KMS-11 (cell line): ENCODE measurements at regions not wholly inside any gene's neighbourhood (a gene's known extent, or its start where the extent isn't known, plus 50 kb on each side); places are given as distances from the start of the nearest gene placed in this dataset.

Experiments
- H2AFZ ChIP-seq: fragments of 200-600 bp; sonication (generic); 2 replicates; pipeline ENCODE4 v1.6.1; 2016; ENCODE audit warnings: antibody characterized with exemption, mixed run types, low read depth
- H3K27ac ChIP-seq: fragments of 200-600 bp; sonication (generic); 2 replicates; pipeline ENCODE4 v1.6.1; 2016; ENCODE audit warnings: mild to moderate bottlenecking, mixed run types
- H3K27me3 ChIP-seq: fragments of 200-600 bp; sonication (generic); 2 replicates; pipeline ENCODE4 v1.6.1; 2017; ENCODE audit warnings: mild to moderate bottlenecking, low read depth, mixed run types, moderate library complexity; ENCODE audit not compliant: insufficient read depth
- H3K36me3 ChIP-seq: fragments of 200-600 bp; sonication (generic); 2 replicates; pipeline ENCODE4 v1.6.1; 2017; ENCODE audit warnings: mild to moderate bottlenecking, mixed run types; ENCODE audit not compliant: insufficient read depth
- H3K4me1 ChIP-seq: fragments of 200-600 bp; sonication (generic); 2 replicates; pipeline ENCODE4 v1.6.1; 2016; ENCODE audit warnings: mild to moderate bottlenecking, low read depth, mixed run types; ENCODE audit not compliant: poor library complexity, severe bottlenecking
- H3K4me2 ChIP-seq: fragments of 200-600 bp; sonication (generic); 2 replicates; pipeline ENCODE4 v1.7.0; 2016; ENCODE audit warnings: mild to moderate bottlenecking, mixed run types
- H3K4me3 ChIP-seq: fragments of 200-600 bp; sonication (generic); IDR thresholded peaks from 2 replicates; pipeline ENCODE4 v1.6.1; 2017; ENCODE audit warnings: low read depth, low read length, mixed read lengths; ENCODE audit not compliant: insufficient read depth
- H3K79me2 ChIP-seq: fragments of 200-600 bp; sonication (generic); 2 replicates; pipeline ENCODE4 v1.6.1; 2016; ENCODE audit warnings: low read depth, mixed run types; ENCODE audit not compliant: insufficient read depth
- H3K9ac ChIP-seq: fragments of 200-600 bp; sonication (generic); 2 replicates; pipeline ENCODE4 v1.6.1; 2016; ENCODE audit warnings: mild to moderate bottlenecking, mixed run types
- H4K20me1 ChIP-seq: fragments of 200-600 bp; sonication (generic); 2 replicates; pipeline ENCODE4 v1.6.1; 2016; ENCODE audit warnings: mild to moderate bottlenecking, mixed run types; ENCODE audit not compliant: insufficient read depth
- CTCF ChIP-seq: fragments of 200-600 bp; sonication (generic); conservative IDR thresholded peaks from 2 replicates; pipeline ENCODE4 v1.6.1; 2017; ENCODE audit warnings: low read depth, mild to moderate bottlenecking, antibody characterized with exemption, low read length, moderate library complexity, mixed read lengths

- no peak for TF ChIP-seq CTCF
- peaks cover under 1% of the 10 kb centered on the region for H3K4me1 ChIP-seq
- H3K9ac ChIP-seq = no peak overlapping the region
- no peak overlapping the region for H3K27ac ChIP-seq
- H2AFZ ChIP-seq = no peak overlapping the region
- H3K4me3 ChIP-seq = no peak overlapping the region
- no peaks in the 10 kb centered on the region for H3K79me2 ChIP-seq
- H4K20me1 ChIP-seq = no peaks in the 10 kb centered on the region
- H3K4me2 ChIP-seq = no peak overlapping the region
- H3K36me3 ChIP-seq = no peaks in the 10 kb centered on the region
- no peaks in the 10 kb centered on the region for H3K27me3 ChIP-seq
These were observed 72.4 kb downstream of the IL21 start for GRCh38 chr4:122548452-122548851.

- no peak overlapping the region for H3K9ac ChIP-seq
- H3K27me3 ChIP-seq = no peaks in the 10 kb centered on the region
- H3K27ac ChIP-seq = no peak overlapping the region
- H4K20me1 ChIP-seq = no peaks in the 10 kb centered on the region
- H3K4me3 ChIP-seq = no peak overlapping the region
- H3K36me3 ChIP-seq = no peaks in the 10 kb centered on the region
- no peak for TF ChIP-seq CTCF
- H3K4me2 ChIP-seq = peak overlapping the region; percentile 40
- H3K4me1 ChIP-seq = peaks cover 14% of the 10 kb centered on the region
- no peaks in the 10 kb centered on the region for H3K79me2 ChIP-seq
- H2AFZ ChIP-seq = no peak overlapping the region
These were observed 78.2 kb downstream of the IL21 start for GRCh38 chr4:122542411-122543236.

GRCh38 chr4:122541996-122542395, 78.9 kb downstream of the IL21 start:
- Histone ChIP-seq H3K9ac (no peak overlapping the region), H4K20me1 (no peaks in the 10 kb centered on the region), H3K27ac (no peak overlapping the region), H3K27me3 (no peaks in the 10 kb centered on the region), H3K36me3 (no peaks in the 10 kb centered on the region), H3K79me2 (no peaks in the 10 kb centered on the region), H3K4me2 (no peak overlapping the region), H3K4me1 (peaks cover 14% of the 10 kb centered on the region), H3K4me3 (no peak overlapping the region), H2AFZ (no peak overlapping the region)
- no peak for TF ChIP-seq CTCF

- Histone ChIP-seq H3K36me3 (no peaks in the 10 kb centered on the region), H3K27ac (no peak overlapping the region), H3K79me2 (no peaks in the 10 kb centered on the region), H4K20me1 (no peaks in the 10 kb centered on the region), H3K4me1 (peaks cover 14% of the 10 kb centered on the region), H3K27me3 (no peaks in the 10 kb centered on the region), H3K9ac (no peak overlapping the region), H3K4me2 (no peak overlapping the region), H2AFZ (no peak overlapping the region), H3K4me3 (no peak overlapping the region)
- TF ChIP-seq CTCF = no peak
These were observed 80.0 kb downstream of the IL21 start for GRCh38 chr4:122540838-122541237.
